GM12892 (cell line): ENCODE measurements at regions not wholly inside any gene's neighbourhood (a gene's known extent, or its start where the extent isn't known, plus 50 kb on each side); places are given as distances from the start of the nearest gene placed in this dataset.
"Not testable (repeated sequence)": the region's sequence is repeated elsewhere in the genome, so short reads cannot be mapped to it uniquely, and the experiment has no call there.

Source experiments
- DNase-seq: peaks from one replicate; pipeline ENCODE4 v3.0.0; 2011; ENCODE audit not compliant: insufficient read length
- FAIRE-seq: peaks from 2 replicates; lab custom pipeline; 2011; peaks lifted over from hg19 to GRCh38; lab: Jason Lieb, UNC
- POLR2A ChIP-seq: IDR thresholded peaks from 2 replicates; pipeline ENCODE4 v1.6.1; 2011; ENCODE audit warnings: low read depth, low read length, control low read depth
- POLR2AphosphoS5 ChIP-seq: IDR thresholded peaks from 2 replicates; pipeline ENCODE4 v1.6.1; 2011; ENCODE audit warnings: low read depth, low read length, control low read depth
- TAF1 ChIP-seq: IDR thresholded peaks from 2 replicates; pipeline ENCODE4 v1.6.1; 2011; ENCODE audit warnings: low read depth, mild to moderate bottlenecking, control low read depth, low read length, borderline replicate concordance

DNA sequence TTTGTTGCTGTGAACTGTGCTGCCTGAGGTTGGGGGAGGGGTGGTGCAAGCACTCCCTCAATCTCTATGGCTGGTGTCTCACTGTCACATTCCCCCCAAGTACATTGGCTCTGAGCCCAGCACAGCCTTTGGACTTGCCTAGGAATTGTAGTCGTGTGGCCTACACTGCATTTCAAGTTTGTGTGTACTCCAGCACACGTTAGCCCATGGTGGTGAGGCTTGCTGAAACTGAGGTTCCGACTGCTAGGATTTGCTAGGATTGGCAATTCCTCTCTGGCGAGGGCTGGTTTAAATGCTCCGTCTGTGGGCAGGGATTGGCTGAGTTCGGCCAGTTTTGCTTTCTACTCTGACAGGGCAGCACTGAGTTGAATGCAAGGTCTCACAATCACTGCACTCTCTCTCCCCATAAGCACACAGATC, 121.7 kb upstream of the CXXC4 start:
- TF ChIP-seq POLR2AphosphoS5 (no peak), POLR2A (no peak), TAF1 (no peak)
- no peak for DNase-seq
- FAIRE-seq = no peak

DNA sequence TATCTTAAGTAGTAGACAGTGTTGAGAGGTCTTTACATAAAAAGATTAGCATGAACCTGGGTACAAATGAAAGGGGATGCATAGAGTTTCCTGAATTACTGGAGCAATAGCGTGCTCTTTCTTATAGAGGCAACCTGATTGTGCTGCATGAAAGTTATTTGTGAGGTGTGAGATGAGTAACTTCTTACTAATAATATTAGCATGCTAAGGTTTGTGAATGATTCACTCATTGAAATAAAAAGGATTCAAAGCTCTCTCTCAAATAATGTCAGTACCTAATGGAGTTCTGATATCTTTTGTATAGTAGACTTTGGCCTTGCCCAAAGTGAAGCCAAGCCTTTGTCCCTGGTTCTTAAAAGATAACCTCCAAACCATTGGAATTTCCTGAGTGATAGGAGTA, 131.0 kb upstream of the CXXC4 start:
- TF ChIP-seq POLR2AphosphoS5 (no peak), POLR2A (no peak), TAF1 (no peak)
- FAIRE-seq (no peak), DNase-seq (no peak)

GRCh38 chr4:104629601-104630000, 134.9 kb upstream of the CXXC4 start:
- TF ChIP-seq TAF1 (no peak), POLR2AphosphoS5 (no peak), POLR2A (no peak)
- FAIRE-seq = no peak
- no peak for DNase-seq

DNA sequence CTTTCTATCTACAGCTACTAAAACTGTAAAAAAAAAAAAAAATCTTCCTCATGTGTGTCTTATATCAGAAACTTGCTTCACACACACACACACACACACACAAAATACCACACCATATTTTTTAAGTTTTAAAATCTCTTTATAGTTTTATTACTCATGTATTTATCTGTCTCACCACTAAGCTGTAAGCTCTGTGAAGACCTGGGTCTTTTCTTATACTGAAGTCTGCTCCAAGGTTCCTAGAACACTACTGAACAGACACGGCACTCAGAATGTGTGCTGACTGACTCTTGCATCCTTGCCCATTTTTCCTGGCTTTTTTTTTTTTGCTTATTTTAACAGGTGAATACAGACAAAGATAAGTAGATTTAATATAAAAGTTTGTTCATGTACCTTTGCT, 135.6 kb upstream of the CXXC4 start:
- DNase-seq (no peak), FAIRE-seq (no peak)
- TF ChIP-seq POLR2AphosphoS5 (no peak), TAF1 (no peak), POLR2A (no peak)

DNA sequence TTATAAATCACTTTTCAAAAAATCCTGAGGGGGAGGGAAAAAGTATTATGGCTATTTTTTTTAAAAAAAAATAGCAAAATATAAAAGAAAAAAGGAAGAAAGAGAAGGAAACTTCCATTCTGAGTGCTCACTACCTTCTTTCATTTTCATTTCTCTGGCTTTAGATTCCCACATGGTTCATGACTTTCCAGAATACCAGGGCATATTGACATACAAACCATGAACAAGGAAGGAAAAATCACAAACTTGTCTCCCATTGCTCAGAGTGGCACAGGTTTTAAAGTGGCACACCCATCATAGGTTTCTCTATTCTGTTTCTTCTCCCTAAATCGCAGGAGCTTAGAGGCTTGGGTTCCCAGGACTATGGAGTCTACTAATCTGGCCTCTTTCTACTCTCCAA, 136.3 kb upstream of the CXXC4 start:
- no peak for TF ChIP-seq POLR2A
- TF ChIP-seq POLR2AphosphoS5 = no peak
- TF ChIP-seq TAF1 = no peak
- no peak for DNase-seq
- no peak for FAIRE-seq

GRCh38 chr4:104641418-104641817, 146.7 kb upstream of the CXXC4 start:
- no peak for FAIRE-seq

GRCh38 chr4:104642521-104642920, 147.8 kb upstream of the CXXC4 start:
- no peak for FAIRE-seq
- DNase-seq = no peak
- TF ChIP-seq POLR2AphosphoS5 (no peak), TAF1 (no peak), POLR2A (no peak)

More at GRCh38 chr4:104641418-104641817, 146.7 kb upstream of the CXXC4 start:
- no peak for DNase-seq
- no peak for TF ChIP-seq POLR2A
- no peak for TF ChIP-seq TAF1
- no peak for TF ChIP-seq POLR2AphosphoS5

DNA sequence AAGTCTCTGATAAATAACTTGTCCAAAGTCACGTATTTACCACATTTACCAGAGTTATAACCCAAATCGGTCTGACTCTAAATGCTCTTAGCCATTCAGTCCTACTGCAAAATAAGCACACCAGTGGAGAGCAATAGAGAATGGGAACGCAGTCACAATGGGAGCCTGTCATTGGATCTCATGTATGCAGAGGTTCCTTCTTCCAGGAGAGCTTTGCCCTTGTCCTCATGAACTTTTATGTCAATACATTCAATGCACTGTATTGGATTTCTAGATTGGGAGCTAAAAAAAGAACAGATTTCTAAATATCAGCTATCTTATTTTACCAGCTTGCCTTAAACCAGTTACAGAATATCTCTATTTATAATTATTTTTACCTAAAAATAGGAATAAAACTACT, 149.1 kb upstream of the CXXC4 start:
- DNase-seq (no peak), FAIRE-seq (no peak)
- no peak for TF ChIP-seq POLR2A
- no peak for TF ChIP-seq POLR2AphosphoS5
- TF ChIP-seq TAF1 = no peak

DNA sequence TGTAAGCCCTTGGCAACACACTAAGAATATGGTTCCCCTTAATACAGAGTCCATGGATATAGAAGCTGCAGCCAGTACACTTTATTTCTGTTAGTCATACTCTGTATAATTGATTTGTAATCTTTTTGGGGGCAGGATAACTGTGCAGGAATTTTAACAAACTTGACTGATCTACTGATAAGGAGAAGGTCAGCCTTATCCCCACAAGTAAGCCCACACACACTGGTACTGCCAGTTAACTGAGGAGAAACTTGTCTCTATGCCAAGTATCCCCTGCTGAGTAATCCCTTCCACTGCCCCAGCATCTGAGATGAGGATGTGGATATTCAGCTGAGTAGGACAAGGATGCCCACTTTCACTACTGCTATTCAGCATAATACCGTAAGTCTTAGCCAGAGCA, 154.9 kb upstream of the CXXC4 start:
- no peak for FAIRE-seq
- no peak for TF ChIP-seq POLR2AphosphoS5
- no peak for TF ChIP-seq POLR2A
- no peak for TF ChIP-seq TAF1
- no peak for DNase-seq

DNA sequence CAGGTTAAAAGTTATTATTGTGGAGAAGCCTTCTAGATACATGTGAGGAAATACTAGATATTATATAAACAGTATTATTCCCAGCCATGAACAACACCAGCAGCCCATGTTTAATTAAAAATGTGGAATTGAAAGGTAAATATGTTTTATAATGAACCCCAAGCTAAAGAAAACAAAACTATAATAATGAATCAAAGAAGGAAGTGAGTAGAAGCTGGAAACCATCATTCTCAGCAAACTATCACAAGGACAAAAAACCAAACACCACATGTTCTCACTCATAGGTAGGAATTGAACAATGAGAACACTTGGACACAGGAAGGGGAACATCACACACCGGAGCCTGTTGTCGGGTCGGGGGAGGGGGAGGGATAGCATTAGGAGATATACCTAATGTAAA, 167.6 kb upstream of the CXXC4 start:
- FAIRE-seq, DNase-seq: not testable (repeated sequence)

DNA sequence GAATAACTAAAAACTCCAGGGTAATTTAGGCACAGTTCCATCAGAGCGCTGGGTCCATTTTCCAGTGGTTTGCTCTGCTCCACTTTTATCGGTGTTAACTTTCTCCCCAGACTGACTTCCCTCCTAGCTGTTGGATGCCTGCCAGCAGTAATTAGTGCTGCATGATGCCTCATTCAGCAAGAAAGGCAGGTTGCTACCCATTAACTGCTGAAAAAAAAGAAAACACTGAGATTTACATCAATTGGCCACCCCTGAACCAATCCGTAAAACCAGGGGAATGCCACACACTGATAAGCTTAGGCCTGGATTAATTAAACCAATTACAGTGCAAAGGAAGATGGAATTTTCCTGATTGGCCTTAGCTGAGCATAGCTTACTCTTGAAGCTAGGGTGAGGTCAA, 182.4 kb upstream of the CXXC4 start:
- DNase-seq (no peak), FAIRE-seq (no peak)
- TF ChIP-seq POLR2A = no peak
- no peak for TF ChIP-seq POLR2AphosphoS5
- no peak for TF ChIP-seq TAF1

DNA sequence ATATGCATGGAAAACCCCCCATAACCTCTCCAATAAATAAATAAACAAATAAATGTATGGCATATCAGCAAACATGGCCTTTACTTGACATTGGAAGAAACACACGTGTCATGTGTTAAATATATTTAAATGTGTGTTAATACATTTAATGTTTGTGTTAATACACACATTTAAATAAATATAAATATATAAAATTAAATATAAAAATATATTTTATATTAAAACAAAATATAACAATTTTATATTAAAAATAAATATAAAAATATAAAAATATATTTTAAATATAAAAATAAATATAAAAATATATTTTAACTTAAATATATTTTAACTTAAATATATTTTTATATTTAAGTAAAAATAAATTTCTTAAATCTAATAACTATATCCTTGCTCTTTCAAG, 187.6 kb upstream of the CXXC4 start:
- FAIRE-seq (no peak), DNase-seq (no peak)
- TF ChIP-seq TAF1 = no peak
- TF ChIP-seq POLR2A = no peak
- TF ChIP-seq POLR2AphosphoS5 = no peak
